NCI-H2029 treated with DMSO at 0.1 percent for 48 hours (cell line): ENCODE measurements at regions not wholly inside any gene's neighbourhood (a gene's known extent, or its start where the extent isn't known, plus 50 kb on each side); places are given as distances from the start of the nearest gene placed in this dataset.

Experiments
- DNase-seq: peaks from one replicate; lab custom pipeline; 2025; lab: John Stamatoyannopoulos, UW

GRCh38 chr13:37364007-37364406 is 234.6 kb downstream of the POSTN start:
- DNase-seq, result no peak

- DNase-seq, result no peak
Observed at GRCh38 chr13:37361608-37362007, 237.0 kb downstream of the POSTN start.

DNA sequence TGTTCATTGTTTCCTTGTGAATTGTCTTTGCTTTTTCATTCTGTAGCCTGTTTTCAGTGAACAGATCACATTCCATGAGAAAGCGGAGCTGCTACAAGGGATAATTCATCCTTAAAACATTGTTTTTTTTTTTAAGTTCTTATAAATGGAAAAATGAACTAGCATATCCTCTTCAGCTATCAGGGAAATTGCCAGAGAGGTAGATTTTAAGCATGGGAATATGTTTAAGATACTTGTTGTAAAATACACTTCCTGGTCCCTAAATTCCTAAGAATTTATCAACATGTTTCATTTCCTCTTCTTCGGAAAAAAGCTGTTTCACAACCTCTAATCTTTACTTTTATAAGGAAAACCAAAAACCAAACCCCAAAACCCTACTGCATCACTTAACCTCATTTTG is 238.0 kb downstream of the POSTN start:
- DNase-seq, result no peak

DNA sequence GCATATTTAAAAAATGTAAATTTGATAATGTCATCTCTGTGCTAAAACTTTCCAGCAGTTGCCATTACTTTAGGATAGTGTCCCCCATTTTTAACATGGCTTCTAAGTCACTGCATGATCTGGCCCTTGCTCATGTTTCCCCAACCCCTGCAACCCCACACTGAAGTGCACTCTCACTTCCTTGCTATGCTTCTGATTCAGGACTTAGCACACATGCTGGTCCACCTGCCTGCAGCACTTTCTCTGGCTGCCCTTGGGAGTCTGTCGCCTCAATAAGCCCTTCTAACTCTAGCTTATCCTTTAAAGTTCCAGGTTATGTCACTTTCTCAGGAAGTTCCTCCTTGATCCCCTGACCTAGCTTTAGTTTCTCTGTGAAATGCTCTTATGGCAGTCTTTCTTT is 241.0 kb downstream of the POSTN start:
- no peak for DNase-seq

- no peak for DNase-seq
Observed at GRCh38 chr13:37353911-37354310, 244.7 kb downstream of the POSTN start.

DNA sequence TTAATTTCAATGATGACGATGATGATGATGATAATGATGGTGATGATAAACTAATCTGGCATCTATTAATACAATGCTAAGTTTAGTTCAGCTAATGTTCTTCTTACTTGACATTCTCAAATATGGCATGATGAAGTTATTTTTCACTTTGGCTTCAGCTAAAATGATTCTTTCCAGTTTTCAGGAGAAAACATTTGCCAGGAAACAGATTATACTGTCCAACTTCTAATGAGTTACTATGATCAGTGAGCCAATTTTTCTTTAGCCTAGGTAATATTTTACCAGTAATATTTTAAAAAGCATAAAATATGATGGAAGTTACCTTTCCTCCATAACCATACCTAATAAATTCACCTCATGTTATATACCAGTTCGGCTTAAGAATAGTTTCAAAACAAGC is 245.7 kb upstream of the CSNK1A1L start:
- no peak for DNase-seq

- DNase-seq, result no peak
Observed at GRCh38 chr13:37349916-37350315, 244.5 kb upstream of the CSNK1A1L start.

- DNase-seq, result peak; percentile 45
Observed at GRCh38 chr13:37348916-37349643, 243.6 kb upstream of the CSNK1A1L start.

- no peak for DNase-seq
Observed at GRCh38 chr13:37345869-37346268, 240.4 kb upstream of the CSNK1A1L start.

- no peak for DNase-seq
Observed at GRCh38 chr13:37345391-37345790, 239.9 kb upstream of the CSNK1A1L start.

DNA sequence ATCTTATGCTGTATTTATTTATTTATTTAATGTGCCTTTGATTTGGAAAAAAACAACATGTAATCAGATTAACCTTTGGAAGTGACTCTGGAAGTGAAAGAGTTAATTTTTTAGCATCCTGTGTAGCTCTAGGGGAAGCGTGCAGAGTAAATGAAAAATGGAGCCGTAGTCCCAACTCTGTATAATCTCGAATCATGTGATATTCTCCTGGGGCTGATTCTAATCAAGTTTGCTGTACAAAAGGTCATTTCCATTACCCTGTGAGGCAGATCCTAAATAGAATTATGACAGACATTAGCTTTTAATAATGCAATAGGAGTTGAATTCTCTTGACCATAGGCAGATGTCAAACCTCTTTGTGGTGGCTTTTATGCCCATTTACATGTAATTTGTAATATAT is 238.6 kb upstream of the CSNK1A1L start:
- no peak for DNase-seq

- no peak for DNase-seq
Observed at GRCh38 chr13:37342205-37342604, 236.7 kb upstream of the CSNK1A1L start.

DNA sequence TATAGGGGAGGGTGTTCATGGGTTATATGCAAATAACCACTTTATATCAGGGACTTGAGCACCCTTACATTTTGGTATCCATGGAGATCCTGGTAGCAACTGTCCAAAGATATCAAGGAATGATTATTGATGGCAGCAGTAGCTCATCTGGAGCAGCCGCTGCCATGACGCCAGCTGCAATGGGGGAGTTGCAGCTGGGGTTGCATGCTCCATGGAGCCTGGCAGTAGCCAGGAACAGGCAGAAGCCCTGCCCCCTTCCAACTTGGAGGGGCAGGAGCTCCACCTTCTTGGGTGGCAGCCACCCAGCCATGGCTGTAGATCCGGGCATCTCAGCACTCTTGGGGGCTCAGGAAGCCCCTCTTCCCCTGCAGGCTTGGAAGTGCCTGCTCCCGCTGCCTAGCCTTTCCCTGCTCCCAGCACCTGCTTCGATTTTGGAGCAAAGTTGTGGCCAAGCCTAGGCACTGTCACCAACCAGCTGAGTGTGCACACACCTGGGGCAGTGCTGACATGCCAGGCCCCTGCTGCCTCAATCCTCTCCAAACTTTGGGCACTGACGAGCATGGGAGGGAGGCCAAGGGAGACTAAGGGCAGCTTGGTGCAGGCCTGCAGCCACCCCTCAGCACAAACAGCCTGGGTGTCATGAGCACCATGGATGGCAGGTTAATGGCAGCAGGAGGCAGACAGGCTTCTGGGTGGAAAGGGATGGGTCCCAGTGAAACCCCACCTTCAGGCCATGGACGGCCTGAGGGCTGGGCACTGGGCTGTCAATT is 235.6 kb upstream of the CSNK1A1L start:
- DNase-seq, result no peak

DNA sequence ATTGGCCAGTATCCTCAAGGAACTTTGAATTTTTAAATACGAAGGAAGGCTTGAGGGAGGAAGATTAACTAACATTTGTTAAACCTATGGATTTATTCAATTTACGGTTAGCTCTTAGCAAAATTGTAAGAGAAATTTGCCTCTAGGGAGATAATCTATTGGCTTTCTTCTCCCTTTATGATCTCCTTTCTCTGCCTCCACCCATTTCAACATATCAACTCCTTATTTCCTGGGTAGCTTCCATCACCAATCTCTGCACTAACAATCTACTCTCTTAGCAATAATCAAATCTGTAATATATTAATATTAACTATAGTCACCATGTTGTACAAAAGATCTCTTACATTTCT is 233.9 kb upstream of the CSNK1A1L start:
- no peak for DNase-seq

GRCh38 chr13:37338726-37339385 is 233.4 kb upstream of the CSNK1A1L start:
- DNase-seq, result no peak

- no peak for DNase-seq
Observed at GRCh38 chr13:37326334-37326733, 220.9 kb upstream of the CSNK1A1L start.

DNA sequence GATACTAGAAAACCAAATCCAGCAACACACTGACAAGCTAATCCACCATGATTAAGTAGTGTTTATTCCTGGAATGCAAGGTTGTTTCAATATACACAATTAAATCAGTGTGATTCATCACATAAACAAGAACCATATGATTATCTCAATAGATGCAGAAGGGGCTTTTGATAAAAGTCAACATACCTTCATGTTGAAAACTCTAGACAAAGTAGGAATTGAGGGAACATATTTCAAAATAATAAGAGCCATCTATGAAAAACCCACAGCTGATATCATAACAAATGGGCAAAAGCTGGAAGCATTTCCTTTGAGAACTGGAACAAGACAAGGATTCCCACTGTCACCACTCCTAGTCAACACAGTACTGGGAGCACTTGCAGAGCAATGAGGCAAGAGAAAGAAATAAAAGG is 213.6 kb upstream of the CSNK1A1L start:
- no peak for DNase-seq

GRCh38 chr13:37316935-37317334 is 211.5 kb upstream of the CSNK1A1L start:
- DNase-seq, result no peak

DNA sequence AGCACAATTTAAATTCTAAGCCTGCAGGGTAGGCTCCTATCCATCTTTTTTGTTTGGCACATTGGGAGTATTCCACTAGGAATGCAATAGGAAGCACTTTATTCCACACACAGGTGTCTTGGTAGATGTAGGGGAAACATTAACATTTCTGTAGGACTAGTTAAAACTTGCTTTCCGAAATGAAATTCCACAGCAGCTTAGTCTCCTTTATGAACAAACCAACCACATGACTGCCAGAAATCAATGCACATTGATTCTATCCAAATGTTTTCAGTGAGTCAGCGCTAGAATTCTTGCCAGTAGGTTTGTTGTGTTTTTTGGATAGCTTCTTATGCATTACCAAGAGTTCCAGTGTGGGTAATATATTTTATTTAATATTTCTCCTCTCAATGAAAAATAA is 207.9 kb upstream of the CSNK1A1L start:
- DNase-seq, result no peak

DNA sequence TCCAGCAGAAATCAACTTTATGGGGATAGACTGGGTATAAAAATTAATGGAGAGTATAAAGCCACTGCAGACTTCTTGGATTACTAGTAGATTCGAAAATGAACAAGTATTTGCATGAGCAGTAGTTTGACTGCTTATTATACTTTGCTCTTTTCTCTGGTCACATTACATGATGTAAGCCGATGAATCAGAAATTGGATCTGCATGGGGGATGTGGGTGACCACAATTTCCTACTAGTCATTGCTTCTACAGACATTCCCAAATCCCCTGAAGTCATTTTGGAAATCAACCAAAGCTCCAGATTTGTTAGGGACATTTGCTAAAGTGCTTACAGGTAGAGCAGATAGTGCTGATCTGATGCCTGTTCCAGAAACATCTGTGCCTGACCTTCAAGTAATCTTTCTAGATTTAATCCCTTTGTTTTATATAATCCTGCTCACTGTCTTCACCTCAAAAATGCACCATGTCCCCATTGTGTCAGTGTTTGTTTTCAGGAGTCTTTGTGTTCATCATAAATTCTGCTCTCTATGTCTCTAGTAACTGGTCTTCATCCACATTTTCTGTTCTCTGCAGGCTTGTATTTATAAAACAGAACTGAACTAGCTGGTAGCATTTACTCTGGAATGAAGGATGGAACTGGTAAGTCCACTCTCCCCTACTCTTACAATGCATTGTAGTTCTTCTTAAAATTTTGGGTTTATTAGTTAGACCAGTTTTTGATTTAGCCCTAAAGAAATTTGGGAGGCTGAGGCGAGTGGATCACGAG is 201.5 kb upstream of the CSNK1A1L start:
- no peak for DNase-seq

DNA sequence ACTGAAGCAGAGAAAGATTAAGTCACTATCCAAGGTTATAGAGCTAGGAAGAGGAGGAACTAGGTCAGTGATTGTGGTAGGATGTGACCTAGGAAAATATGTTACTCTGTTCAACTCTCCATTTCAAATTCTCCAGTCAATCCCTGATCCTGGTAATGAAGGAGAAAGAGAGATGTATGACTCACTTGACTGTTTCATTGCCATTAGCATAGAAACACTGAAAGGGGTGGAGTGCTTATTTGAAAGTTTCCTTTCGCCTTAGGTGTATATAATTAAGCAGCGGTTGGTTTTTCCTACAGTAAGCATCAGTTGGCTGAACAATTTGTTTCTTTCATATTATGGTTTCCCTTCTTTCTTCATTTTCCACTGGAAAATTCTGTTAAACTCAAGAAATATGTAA is 198.1 kb upstream of the CSNK1A1L start:
- no peak for DNase-seq

DNA sequence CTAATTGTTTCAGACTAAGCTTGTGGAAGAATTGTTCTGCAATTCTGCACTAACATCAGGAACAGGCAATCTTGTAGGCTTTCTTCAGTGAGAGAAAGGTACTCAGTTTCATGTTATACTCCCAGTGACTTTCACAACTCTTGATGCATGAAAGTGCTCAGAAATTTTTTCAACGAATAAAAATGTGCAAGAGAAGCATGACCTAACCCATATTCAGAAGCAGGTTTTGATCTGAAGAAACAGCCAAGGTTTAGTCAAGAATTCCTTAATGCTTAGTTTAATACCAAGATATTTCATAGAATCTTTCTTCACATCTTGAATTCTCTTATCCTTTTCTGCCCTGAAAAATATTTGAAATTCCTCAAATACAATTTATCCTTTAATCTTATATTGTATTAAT is 197.2 kb upstream of the CSNK1A1L start:
- DNase-seq, result no peak
